HG02852 (cell line): ENCODE measurements at regions not wholly inside any gene's neighbourhood (a gene's known extent, or its start where the extent isn't known, plus 50 kb on each side); places are given as distances from the start of the nearest gene placed in this dataset.
"Not testable (repeated sequence)": the region's sequence is repeated elsewhere in the genome, so short reads cannot be mapped to it uniquely, and the experiment has no call there.

Experiments used
- ATAC-seq: cut with Tn5 transposase; IDR thresholded peaks from one replicate; pipeline ENCODE4 v1.9.1; 2021; ENCODE audit warnings: mild to moderate bottlenecking, moderate library complexity; ENCODE audit not compliant: unreplicated experiment

- no peak for ATAC-seq
Measured at GRCh38 chr16:14384745-14385144, 245.3 kb downstream of the PARN start.

DNA sequence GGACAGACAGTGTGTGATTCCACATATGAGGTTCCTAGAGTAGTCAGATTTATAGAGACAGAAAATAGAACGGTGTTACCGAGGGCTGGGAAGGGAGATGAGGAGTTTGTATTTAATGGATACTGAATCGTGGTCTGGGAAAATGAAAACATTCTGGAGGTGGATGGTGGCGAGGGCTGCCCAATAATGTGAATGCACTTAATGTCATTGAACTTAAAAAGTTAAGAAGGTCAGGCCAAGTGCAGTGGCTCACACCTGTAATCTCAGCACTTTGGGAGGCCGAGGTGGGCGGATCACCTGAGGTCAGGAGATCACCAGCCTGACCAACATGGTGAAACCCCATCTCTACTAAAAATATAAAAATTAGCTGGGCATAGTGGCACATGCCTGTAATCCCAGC lies 246.2 kb downstream of the PARN start:
- not testable (repeated sequence) for ATAC-seq

DNA sequence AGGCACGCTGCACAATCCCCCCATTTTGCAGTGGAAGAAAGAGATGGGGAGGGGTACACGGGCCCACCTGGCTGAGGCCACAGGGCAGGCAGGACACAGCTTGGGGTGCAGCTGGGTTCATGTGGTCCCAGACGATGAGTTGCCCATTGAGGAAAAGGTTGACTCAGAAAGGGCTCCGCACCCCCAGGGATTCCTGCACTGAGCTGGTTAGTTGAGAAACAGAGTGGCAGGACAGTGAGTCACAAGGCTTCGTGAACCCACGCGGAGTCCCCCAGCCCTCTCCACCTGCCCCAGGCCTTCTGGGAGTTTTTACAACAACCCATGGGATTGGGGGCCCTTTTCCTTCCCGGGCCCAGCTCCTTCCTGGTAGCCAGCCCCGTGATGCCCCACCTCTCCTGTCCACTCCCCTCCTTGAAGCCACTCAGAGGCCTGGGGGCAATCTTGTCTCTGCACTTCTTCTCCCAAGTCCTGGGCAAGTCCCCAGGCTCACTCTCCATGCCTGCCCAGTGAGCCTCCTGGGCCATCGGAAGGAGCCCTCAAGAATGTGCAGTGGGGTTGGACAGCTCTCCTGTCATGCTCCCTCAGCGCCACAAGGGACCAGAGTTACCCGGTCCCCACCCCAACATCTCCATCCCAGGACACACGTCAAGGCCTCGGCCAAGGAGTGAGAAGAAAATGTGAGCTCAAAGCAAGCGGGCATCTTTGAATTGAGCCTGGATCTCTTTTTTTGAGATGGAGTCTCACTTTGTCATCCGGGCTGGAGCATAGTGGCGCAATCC lies 251.2 kb downstream of the PARN start:
- ATAC-seq, result no peak

DNA sequence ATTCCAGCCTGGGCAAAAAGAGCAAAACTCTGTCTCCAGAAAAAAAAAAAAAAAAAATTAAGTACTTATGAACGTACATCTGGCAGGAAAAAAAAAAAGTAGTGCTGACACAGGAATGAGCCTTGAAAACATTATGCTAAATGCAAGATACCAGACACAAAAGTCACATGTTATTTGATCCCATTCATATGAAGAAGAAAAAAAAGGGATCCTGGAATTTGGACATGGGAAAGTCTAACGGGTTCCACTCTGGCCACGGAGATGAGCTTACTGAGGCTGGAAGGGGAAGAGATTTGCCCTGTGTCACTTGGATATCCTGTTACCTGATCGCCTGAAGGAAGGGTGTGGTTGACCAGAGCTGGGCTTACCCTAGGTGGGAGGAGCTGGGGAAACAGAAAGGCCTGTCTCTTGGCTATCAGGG lies 251.9 kb downstream of the PARN start:
- no peak for ATAC-seq

DNA sequence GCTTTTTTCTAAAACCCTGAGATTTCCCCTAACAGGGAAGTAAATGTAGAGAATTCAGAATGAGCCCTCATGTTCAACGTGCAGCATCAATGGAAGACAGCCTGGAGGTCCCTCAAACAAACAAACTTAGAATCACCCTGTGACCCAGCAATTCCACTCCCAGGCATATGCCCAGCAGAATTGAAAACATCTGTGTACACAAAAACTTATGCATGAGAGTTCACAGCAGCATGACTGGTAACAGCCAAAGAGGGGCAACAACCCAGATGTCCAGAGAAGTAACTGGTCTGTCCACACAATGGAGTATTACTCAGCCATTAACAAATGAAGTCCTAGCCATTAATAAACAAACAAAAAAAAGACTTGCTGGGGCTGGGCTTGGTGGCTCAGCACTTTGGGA lies 252.7 kb downstream of the PARN start:
- ATAC-seq, result no peak

DNA sequence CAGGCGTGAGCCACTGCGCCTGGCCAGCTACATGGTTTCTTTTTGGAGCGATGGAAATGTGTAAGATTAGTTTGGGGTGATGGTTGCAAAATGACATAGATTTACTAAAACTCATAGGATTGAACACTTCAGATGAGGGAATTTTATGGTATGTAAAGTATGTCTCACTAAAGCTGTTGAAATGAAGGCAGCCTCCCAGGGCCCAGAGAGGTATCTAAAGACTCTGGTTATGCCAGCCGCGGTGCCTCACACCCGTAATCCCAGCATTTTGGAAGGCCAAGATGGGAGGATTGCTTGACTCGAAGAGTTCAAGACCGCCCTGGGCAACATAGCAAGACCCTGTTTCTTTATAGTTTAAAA lies 254.9 kb downstream of the PARN start:
- ATAC-seq, result no peak

DNA sequence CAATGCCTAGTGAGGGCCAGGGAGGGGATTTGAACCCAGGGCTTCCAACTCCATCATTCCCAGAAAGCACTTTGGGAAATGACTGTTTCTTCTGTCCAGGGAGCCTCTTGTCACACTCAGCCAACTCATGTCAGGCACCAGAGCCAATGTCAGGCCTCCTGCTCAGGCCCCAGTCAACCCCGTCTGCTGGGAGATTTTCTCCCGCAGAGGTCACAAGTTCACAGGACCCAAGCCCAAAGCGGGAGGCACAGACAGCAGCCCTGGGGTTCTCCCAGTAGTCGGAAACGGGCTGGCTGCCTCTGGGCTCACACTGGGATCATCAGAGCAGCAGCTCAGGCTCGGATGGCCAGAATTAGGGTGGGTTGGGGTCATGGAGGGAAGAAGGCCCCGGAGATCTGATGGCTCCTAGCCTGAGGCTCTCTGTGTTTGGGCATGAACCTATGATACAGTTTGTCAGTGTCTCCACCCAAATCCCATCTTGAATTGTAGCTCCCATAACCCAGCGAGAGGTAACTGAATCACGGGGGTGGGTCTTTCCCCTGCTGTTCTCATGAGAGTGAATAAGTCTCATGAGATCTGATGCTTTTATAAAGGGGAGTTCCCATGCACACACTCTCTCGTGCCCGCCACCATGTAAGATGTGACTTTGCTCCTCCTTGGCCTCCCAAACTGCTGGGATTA lies 255.5 kb downstream of the PARN start:
- no peak for ATAC-seq

GRCh38 chr16:14373896-14374295 lies 256.2 kb downstream of the PARN start:
- no peak for ATAC-seq

DNA sequence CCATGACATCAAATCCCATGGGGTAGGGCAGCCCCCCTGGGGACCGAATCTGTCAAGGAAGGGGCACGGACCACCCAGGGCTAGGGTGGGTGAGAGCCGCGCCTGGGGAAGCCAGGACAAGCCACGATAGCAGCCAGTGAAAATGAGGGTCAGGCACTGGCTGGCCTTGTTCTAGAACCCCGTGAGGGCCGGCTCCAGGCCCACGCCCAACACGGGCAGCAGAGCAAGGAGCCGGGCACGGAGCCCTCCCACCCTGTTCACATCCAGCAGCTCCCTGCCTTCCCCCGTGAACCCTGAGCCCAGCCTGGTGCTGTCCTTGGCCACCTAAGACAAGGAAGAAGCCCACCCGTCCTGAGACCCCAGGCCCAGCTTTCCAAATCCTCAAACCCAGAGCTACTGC lies 256.7 kb downstream of the PARN start:
- ATAC-seq, result no peak

DNA sequence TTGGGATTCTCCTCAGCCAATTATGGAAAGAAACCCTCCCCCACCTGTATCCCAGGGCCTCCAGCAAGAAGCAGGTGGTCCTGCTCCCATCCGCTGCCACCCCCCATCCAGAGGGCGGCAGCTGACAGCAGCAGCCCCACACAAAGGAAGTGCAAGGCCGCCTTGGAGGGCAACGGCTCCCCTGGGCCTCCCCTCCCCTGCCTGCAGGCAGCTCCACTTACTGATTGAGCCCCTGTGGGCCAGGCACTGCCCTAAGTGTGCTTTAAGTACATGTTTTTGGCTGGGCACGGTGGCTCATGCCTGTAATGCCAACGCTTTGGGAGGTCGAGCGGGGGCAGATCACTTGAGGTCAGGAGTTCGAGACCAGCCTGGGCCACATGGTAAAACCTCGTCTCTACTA lies 257.6 kb downstream of the PARN start:
- ATAC-seq, result no peak

DNA sequence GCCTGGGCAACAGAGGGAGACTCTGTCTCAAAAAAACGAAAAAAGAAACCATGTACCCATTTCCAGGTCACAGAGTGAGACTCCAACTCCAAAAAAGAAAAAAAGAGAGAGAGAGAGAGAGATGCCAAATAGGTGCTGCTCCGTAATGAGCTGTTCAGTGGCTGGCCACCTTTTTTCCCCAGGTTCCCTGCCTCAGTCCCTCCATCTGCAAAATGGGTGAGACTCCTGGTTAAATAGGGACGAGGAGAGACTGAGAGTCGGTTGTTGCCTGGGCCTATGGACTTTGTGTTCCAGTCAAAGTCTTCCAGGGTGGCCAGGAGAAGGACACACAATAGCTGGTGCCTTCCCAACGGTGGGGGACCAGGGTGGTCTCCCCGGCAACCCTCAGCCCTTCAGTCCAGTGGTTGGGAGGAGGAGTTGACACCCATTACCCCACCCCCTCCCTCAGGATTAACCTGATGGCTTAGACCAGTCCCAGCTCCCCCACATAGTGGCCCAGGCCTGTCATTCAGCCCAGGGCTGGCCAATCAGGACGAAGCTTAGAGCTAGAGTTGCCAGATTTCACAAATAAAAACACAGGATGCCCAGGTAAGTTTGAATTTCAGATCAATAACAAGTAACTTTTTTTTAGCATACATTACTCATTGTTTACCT lies 258.2 kb downstream of the PARN start:
- ATAC-seq, result no peak

- no peak for ATAC-seq
Measured at GRCh38 chr16:14370736-14371234, 259.3 kb downstream of the PARN start.

DNA sequence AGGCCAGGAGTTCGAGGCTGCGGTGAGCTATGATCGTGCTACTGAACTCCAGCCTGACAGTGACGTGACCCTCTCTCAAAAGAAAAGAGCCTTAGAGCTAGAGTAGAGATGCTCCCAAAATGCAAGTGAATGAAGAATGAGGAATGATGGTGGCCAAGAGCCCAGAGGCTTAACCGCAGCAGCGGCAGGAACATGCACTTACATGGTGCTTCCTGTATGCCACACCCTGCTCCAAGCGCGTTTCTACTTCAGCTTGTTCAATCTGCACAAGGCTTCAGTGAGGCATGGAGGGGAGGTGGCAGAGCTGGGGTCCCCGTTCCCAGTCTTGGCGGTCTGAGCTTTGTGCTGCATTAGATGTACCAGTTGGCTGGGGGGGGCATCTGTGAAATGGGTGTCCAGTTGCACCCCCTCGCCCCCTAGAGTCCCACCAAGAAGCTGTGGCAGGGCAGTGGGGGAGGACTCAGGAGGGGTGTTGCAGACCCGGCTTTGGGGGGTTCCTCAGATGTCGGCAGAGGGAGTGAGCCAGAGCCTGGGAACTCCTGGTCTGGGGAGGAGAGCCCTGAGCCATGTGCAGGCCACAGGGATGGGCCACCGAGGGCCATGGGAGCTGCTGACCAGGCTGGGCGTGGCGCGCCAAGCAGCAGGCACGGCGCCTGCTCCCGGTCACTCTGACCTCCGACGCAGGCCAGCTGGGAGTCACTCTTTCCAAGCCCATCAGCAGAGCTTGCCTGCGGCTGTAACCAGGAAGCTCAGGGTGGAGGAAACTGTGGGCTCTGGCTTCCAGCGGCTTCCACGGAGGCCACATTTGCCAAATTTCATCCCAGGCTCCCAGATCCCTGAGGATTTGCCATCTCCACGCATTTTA lies 260.1 kb downstream of the PARN start:
- no peak for ATAC-seq

GRCh38 chr16:14368399-14368798 lies 261.7 kb downstream of the PARN start:
- ATAC-seq, result no peak

GRCh38 chr16:14366974-14367707 lies 262.9 kb downstream of the PARN start:
- no peak for ATAC-seq

DNA sequence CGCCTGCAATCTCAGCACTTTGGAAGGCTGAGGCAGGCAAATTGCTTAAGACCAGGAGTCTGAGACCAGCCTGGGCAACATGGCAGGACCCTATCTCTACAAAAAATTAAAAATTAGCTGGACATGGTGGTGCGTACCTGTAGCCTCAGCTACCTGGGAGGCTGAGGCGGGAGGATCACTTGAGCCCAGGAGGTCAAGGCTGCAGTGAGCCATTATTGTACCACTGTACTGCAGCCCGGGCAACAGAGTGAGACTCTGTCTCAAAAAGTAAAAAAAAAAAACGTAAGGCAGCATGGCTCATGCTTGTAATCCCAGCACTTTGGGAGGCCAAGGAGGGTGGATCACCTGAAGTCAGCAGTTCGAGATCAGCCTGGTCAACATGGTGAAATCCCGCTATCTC lies 263.6 kb downstream of the PARN start:
- ATAC-seq, result no peak

DNA sequence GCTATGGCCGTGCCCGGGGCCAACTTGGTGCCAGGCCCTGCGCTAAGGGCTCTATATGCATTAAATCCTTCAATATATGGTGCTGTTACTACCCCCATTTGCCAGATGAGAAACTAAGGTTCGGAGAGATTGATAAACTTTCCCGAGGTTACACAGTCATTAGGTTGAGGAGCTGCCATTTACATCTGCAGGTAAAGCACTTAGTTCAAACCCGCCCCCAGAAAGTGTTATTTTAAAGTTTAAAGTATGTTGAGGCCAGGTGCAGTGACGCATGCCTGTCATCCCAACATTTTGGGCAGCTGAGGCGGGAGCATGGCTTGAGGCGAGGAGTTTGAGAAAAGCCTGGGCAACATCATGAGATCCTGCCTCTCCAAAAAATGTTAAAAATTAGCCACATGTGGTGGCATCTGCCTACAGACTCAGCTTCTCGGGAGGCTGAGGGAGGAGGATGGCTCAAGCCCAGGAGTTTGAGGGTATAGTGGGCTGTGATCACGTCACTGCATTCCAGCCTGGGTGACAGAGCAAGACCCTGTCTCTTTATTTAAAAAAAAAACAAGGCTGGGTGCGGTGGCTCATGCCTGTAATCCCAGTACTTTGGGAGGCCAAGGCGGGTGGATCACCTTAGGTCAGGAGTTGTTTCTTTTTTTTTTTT lies 264.7 kb downstream of the PARN start:
- ATAC-seq, result no peak

GRCh38 chr16:14364386-14365199 lies 265.5 kb downstream of the PARN start:
- no peak for ATAC-seq

- ATAC-seq, result no peak
Measured at GRCh38 chr16:14364112-14364385, 266.0 kb downstream of the PARN start.
